ENCODE measurements at regions not wholly inside any gene's neighbourhood (a gene's known extent, or its start where the extent isn't known, plus 50 kb on each side); places are given as distances from the start of the nearest gene placed in this dataset.
"Not testable (repeated sequence)": the region's sequence is repeated elsewhere in the genome, so short reads cannot be mapped to it uniquely, and the experiment has no call there.

DNA sequence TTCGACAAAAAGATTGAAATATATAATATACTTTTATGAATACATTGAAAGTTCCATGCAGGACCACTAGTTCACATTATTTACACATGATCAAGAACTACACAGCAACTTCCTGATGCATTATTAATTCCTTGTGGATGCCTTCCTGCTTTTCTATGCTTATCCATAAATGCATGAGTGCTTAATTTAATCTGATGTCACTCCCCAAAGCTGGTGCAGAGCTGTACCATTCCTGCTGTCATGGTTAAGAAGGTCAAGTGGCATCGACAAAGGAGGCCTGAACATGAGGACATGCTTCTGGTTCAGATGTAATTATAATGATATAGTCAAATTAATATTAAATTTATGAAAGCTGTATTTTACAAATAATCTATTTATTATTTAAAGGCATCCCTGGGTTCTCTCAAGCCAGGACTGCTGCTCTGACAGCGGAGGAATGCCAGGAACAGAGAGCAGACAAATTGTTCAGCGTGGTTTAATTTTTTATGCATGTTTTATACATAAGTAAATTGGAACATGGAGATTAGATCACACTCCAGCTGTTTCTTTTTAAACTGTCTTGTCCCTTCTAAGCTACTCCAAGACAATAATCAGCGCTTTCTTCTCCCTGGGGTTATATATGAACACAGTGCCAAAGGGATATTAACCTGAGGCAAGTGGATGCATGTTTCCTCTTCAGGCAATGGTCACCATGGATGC is 307.3 kb upstream of the CNTNAP5 start:
- DNase-seq (ENCODE audit: low read depth): no peak

DNA sequence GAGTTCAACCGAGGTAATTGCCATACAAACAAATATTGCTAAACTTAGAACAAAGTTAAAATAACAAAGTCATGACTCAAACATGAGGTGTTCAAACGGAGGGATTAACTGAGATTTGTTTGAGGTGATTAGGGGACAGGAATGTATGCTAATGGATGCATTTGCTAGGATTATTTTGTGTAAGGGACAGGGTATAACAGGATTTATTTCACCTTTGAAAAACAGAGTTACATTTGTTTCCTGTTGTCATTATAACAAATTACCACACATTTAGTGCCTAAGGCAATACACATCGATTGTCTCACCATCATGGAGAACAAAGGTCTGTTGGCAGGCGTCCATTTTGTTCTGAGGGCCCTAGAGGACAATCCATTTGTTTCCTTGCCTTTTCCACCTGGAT is 304.3 kb upstream of the CNTNAP5 start:
- peak; percentile 7 for DNase-seq (ENCODE audit: low read depth)

GRCh38 chr2:123723706-123724105 is 301.4 kb upstream of the CNTNAP5 start:
- no peak for DNase-seq (ENCODE audit: low read depth)

DNA sequence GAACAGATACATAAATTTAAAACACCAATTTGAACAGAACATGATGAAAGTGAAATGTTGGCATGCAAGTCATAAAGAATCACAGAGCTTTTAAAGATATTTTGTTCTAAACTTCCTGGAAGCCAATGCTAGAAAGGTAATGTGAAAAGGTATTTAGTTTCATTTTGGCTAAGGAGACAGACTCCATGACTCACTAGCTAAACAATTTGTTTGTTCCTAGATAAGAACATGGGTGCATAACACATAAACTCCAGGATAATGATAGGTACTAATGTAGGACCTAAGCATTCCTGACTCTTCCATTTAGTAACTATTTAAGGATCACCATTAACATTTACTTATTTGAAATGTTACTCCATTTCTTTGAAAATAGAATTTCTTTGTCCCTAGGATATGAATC is 292.5 kb upstream of the CNTNAP5 start:
- DNase-seq (ENCODE audit: low read depth): no peak

GRCh38 chr2:123737371-123737770 is 287.7 kb upstream of the CNTNAP5 start:
- no peak for DNase-seq (ENCODE audit: low read depth)

GRCh38 chr2:123738643-123739042 is 286.4 kb upstream of the CNTNAP5 start:
- DNase-seq (ENCODE audit: low read depth): peak; percentile 71

- no peak for DNase-seq (ENCODE audit: low read depth)
Measured at GRCh38 chr2:123746006-123746405, 279.1 kb upstream of the CNTNAP5 start.

GRCh38 chr2:123747326-123747725 is 277.8 kb upstream of the CNTNAP5 start:
- DNase-seq (ENCODE audit: low read depth): no peak

DNA sequence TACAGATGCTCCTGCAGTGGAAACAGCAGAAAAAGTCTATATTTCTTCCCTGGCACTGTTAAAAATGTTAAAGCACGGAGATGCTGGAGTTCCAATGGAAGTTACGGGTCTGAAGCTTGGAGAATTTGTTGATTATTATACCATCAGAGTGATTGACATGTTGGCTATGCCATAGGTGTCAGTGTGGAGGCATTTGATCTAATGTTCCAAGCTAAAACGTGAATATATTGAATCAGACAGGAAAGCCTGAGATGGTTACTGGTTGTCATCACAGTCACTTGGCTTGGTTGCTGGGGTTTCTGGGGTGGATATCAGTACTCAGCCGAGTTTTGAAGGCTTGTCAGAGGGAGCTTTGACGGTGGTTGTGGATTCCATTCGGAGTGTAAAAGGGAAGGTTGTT is 262.9 kb upstream of the CNTNAP5 start:
- no peak for DNase-seq (ENCODE audit: low read depth)

GRCh38 chr2:123768233-123768632 is 256.9 kb upstream of the CNTNAP5 start:
- no peak for DNase-seq (ENCODE audit: low read depth)

DNA sequence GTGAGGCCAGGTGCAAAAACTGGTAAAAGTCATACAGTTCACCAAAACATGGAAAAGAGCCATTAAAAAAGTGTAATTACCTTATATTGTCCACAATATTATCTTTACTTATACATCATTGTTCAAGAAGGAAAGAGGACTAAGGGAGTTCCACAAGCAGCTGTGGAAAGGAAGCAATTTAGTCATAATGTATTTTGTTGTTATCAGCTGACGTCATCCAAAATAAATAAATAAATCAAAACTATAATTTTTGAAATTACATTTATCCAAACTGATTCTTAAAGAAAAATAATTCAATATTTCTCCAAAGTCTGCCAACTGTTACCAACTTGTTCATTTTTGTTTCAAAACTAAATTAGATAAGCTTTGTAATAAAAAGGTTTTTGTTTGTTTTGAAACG is 256.1 kb upstream of the CNTNAP5 start:
- DNase-seq (ENCODE audit: low read depth): no peak

DNA sequence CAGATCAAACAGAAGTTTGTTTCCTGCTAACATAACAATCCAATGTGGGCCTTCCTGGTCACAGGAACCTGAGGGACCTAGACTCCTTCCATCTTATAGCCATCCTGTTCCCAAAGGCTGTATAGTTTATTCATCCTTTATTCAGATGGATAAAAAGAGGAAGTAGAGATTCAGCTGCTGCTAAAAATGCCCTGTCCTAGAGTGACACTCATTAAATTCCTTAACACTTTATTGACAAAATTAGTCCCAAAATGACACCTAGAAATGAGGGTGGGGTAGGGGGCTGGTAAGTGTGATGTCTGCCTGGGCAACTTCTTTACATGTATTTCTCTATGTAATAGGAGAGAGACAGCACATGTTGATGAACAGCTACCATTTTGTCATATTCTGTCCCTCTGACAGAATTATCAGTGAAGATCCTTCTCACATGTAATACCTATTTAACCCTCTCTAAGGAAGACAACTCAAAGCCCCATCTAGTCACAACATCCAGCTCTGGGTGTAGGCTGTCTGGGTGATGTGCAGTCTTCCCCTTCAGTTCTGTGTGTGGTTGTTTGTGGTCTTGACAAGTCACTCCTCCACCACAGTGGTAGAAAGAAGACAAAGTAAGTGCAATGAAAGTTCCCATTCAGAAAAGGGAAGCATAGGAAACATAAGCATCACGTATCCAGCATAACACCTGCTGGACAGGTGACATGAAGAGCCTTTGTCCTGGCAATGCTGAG is 253.9 kb upstream of the CNTNAP5 start:
- no peak for DNase-seq (ENCODE audit: low read depth)

DNA sequence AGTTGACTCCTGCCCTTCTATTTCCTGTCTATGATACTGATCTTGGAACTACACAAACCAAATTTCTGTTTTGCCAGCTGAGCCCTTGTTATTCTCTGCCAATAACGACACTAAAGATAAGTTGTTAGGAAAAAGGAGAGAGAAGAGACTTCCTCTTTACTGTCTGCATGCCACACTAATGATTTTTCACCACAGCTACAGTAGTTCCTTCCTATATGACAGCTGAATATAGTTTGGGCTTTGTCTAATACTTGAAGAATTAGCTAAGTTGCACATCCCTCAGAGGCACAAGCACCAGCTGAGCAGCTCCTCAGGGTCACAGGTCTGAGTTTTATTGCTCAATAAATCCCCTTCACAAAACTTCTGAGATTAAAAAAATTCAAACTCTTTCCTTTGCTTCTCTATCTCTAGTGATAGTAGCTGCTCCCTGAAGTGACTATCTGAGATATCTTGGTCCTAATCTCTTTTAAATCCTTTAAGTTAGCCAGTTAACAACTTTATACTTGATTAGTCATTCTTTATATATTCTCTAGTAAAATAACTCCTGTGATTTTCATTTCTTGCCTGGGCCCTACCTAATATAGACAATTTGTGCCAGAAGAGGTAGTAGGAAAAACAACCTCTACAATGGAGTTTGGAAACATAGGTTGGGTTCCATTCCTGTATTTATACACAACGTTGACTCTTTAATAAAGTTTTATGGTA is 253.0 kb upstream of the CNTNAP5 start:
- no peak for DNase-seq (ENCODE audit: low read depth)

- DNase-seq (ENCODE audit: low read depth): no peak
Measured at GRCh38 chr2:123777116-123777515, 248.0 kb upstream of the CNTNAP5 start.

GRCh38 chr2:123783164-123783563 is 241.9 kb upstream of the CNTNAP5 start:
- no peak for DNase-seq (ENCODE audit: low read depth)

DNA sequence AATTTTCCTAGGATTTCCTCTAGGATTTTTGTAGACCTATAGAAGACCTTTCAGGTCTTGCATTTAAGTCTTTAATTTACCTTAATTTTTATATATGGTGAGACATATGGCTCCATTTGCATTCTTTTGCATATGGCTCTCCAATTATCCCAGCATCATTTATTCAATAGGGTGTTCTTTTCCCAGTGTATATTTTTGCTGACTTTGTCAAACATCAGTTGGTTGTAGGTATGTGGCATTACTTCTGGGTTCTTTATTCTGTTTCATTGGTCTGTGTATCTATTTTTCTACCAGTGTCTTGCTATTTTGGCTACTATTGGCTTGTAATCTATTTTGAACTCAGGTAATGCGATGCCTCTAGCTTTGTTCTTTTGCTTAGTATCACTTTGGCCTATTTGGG is 239.8 kb upstream of the CNTNAP5 start:
- DNase-seq (ENCODE audit: low read depth): no peak

DNA sequence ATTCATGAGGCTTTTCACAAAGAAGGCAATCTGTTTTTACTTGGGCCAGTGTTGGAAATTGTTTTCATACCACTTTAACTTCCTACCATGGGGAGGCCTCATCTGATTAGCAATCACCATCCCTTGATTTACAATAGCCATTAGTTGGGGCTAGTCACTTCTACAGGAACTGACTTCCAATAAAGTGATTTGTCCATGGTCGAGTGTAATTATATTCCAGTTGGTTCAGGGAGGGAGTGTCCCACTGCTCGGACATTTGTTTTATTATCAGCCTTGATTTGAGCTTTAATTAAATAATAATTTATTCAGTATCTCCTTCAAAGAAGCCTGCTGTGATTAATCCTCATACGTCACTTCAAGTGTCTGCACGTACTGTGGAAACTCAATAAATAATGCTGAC is 233.9 kb upstream of the CNTNAP5 start:
- DNase-seq (ENCODE audit: low read depth): no peak

DNA sequence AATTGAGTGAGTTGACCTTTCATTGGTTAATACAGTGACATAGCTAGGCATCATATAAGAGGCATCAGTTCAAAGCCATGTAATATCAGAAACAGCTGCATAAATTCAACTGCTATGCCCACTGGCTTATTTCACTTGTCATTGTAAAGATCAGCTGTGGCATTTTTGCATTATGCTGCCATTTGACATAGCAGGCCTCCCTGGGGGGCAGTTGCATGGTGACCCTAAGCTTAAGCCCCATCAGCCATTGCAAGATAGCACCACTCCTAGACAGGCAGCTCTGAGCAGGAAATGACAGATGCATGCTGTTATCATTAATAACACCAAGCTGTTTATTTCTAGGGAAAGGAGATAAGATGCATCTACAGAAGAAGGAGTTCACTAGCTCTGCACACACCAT is 233.4 kb upstream of the CNTNAP5 start:
- no peak for DNase-seq (ENCODE audit: low read depth)

- not testable (repeated sequence) for DNase-seq (ENCODE audit: low read depth)
Measured at GRCh38 chr2:123804126-123804525, 221.0 kb upstream of the CNTNAP5 start.

- DNase-seq (ENCODE audit: low read depth): not testable (repeated sequence)
Measured at GRCh38 chr2:123805746-123806145, 219.3 kb upstream of the CNTNAP5 start.

DNA sequence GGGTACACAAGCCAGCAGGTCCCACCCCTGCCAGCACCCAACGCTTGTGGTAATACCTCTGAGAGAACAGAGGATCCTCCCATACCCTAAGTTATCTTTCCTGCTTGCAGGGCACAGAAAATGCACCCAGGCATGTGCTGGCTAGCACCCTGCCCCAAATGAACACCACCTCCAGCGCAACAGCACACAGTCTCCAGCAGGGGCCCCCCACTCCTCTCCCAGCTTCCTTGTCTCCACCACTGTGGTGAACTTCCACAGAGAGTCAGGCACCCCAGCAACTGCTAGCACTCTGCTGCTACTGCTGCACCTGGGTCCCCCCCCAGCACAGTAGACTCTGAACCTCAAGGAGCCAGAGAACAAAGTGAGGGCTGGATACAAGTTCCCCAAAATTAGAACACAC is 216.8 kb upstream of the CNTNAP5 start:
- no peak for DNase-seq (ENCODE audit: low read depth)

- no peak for DNase-seq (ENCODE audit: low read depth)
Measured at GRCh38 chr2:123811846-123812245, 213.2 kb upstream of the CNTNAP5 start.

GRCh38 chr2:123816203-123816602 is 208.9 kb upstream of the CNTNAP5 start:
- no peak for DNase-seq (ENCODE audit: low read depth)
